HAP-1 (cell line): ENCODE measurements at regions not wholly inside any gene's neighbourhood (a gene's known extent, or its start where the extent isn't known, plus 50 kb on each side); places are given as distances from the start of the nearest gene placed in this dataset.
"Not testable (repeated sequence)": the region's sequence is repeated elsewhere in the genome, so short reads cannot be mapped to it uniquely, and the experiment has no call there.

Experiments
- DNase-seq, 2 experiments: peaks; one replicate each; pipeline ENCODE4 v3.0.0-alpha.2; 2016 to 2020; ENCODE audit warnings: low spot score in 2 of 2
- H3K27me3 ChIP-seq: fragments of 250-450 bp; sonication (Bioruptor Pico); 2 replicates; pipeline ENCODE4 v1.5.1; 2020; ENCODE audit warnings: low read depth, mild to moderate bottlenecking, moderate library complexity
- H3K36me3 ChIP-seq: fragments of 250-450 bp; sonication (Bioruptor Pico); replicated peaks from 2 replicates; pipeline ENCODE4 v1.5.1; 2020; ENCODE audit warnings: mild to moderate bottlenecking
- H3K4me1 ChIP-seq: fragments of 250-450 bp; sonication (Bioruptor Pico); 2 replicates; pipeline ENCODE4 v1.5.1; 2020; ENCODE audit warnings: mild to moderate bottlenecking
- H3K4me3 ChIP-seq: fragments of 250-450 bp; sonication (Bioruptor Pico); 2 replicates; pipeline ENCODE4 v1.5.1; 2020; ENCODE audit warnings: mild to moderate bottlenecking, moderate library complexity
- H3K9me3 ChIP-seq: fragments of 250-450 bp; sonication (Bioruptor Pico); 2 replicates; pipeline ENCODE4 v1.5.1; 2020; ENCODE audit warnings: mild to moderate bottlenecking, moderate library complexity
- in situ Hi-C: fragments of 300-500 bp; cut with MboI; formaldehyde crosslinking; loops from 3 replicates; pipeline ENCODE4 v1.14.3; 2020; ENCODE audit warnings: low sequenced_read_pairs, inconsistent platforms, mixed read lengths

DNA sequence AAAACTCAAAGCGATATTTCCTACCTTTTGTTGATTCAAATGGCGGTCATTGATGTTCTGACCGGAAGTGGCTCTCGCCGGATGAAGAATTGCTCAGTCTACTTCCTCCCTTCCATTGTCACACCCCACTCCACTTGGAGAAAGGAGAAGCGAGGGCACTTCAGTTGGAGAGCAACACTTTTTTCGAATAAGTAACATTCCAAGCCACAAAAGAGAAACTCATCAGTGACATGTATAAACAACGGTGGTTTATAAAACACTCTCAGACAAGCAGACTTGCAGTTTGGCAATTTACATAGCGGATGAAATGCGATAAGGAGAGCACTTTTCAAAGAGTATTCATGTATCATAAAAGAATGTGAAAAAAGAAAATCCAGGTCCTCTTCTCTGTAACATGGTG lies 919.1 kb downstream of the MCTP2 start:
- Histone ChIP-seq H3K36me3 (no peaks in the 10 kb centered on the region), H3K27me3 (no peaks in the 10 kb centered on the region), H3K9me3 (no peaks in the 10 kb centered on the region), H3K4me3 (no peak overlapping the region), H3K4me1 (no peaks in the 10 kb centered on the region)
- in situ Hi-C loops: no loop called here
- DNase-seq: no peak

GRCh38 chr15:95152741-95153140 lies 921.4 kb downstream of the MCTP2 start:
- Histone ChIP-seq H3K27me3 (no peaks in the 10 kb centered on the region), H3K4me3 (no peak overlapping the region), H3K4me1 (no peaks in the 10 kb centered on the region), H3K36me3 (no peaks in the 10 kb centered on the region), H3K9me3 (no peaks in the 10 kb centered on the region)
- DNase-seq: no peak
- in situ Hi-C loops: no loop called here

GRCh38 chr15:95153201-95153600 lies 921.8 kb downstream of the MCTP2 start:
- H3K36me3 ChIP-seq, H3K4me1 ChIP-seq, H3K27me3 ChIP-seq, H3K4me3 ChIP-seq, H3K9me3 ChIP-seq, DNase-seq, in situ Hi-C loops: not testable (repeated sequence)

DNA sequence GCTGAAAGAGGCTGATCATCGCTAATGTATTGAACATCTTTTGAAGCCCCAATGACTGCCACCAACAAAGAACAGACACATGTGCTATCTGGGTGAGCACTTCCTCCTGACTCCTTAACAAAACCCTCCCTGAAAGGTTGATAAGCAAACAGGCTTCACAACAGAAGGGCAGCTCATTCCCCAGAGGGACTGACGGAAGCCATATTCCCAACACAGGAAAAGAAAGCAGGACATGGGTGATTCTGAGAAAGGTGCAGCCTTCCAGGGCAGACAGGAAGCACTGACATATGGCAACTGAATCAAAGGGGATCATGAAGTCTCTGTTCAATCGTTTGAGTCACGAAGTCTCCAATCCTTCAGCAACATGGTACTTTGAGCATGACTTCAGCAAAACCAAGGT lies 929.0 kb downstream of the MCTP2 start:
- no peaks in the 10 kb centered on the region for H3K27me3 ChIP-seq
- no peak for DNase-seq

DNA sequence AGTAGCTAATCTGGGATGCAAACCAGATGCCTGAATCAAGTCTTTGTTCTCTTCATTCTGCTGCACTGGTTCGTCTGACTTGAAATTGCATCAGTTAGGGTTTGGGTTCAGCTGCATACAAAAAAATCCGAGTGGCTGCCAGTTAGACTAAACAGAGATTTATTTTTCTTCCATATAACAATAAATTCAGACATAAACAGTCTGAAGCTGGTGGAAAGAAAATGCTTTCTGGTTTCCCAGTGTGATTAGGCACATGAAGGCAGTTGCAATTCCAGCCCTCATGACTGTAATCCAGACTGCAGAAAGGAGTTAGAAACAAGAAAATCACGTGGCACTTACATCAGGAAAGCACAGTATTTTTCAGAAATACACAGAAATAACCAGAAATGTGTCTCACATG lies 930.7 kb downstream of the MCTP2 start:
- Histone ChIP-seq H3K27me3 (no peaks in the 10 kb centered on the region), H3K4me3 (no peak overlapping the region), H3K4me1 (no peaks in the 10 kb centered on the region), H3K36me3 (no peaks in the 10 kb centered on the region), H3K9me3 (no peaks in the 10 kb centered on the region)
- no peak for DNase-seq
- in situ Hi-C loops: no loop called here

More for the DNA sequence above, 929.0 kb downstream of the MCTP2 start:
- Histone ChIP-seq H3K4me3 (no peak overlapping the region), H3K36me3 (no peaks in the 10 kb centered on the region), H3K9me3 (no peaks in the 10 kb centered on the region), H3K4me1 (no peaks in the 10 kb centered on the region)
- in situ Hi-C loops: no loop called here

DNA sequence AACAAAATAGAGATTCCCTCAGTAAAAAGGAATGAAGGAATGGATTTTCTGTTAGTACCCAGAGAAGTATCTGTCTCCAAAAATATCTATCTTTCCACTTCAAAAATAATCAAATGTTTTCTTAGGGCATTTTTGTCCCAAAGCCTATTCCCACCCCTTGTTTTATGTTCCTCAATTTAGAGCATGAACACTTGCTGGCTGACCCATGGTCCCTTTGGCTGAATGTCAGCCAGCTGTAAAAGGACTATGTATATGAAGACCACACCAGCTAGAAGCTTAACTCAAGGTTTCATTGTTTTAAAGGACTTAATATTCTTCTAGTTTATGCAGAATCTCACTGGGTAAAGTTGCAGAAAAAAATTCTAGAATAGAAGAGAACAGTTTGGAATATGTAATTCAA lies 931.2 kb downstream of the MCTP2 start:
- in situ Hi-C loops: no loop called here
- no peaks in the 10 kb centered on the region for H3K27me3 ChIP-seq
- H3K4me1 ChIP-seq: no peaks in the 10 kb centered on the region
- no peak for DNase-seq
- H3K36me3 ChIP-seq: no peaks in the 10 kb centered on the region
- H3K4me3 ChIP-seq: no peak overlapping the region
- no peaks in the 10 kb centered on the region for H3K9me3 ChIP-seq

- DNase-seq: no peak
Observed at GRCh38 chr15:95162967-95163531, 931.7 kb downstream of the MCTP2 start.

GRCh38 chr15:95168152-95168551 lies 936.8 kb downstream of the MCTP2 start:
- no peak overlapping the region for H3K4me3 ChIP-seq
- in situ Hi-C loops: no loop called here
- no peak for DNase-seq
- no peaks in the 10 kb centered on the region for H3K36me3 ChIP-seq
- no peaks in the 10 kb centered on the region for H3K4me1 ChIP-seq
- H3K9me3 ChIP-seq: no peaks in the 10 kb centered on the region
- no peaks in the 10 kb centered on the region for H3K27me3 ChIP-seq

More at GRCh38 chr15:95162967-95163531, 931.7 kb downstream of the MCTP2 start:
- H3K36me3 ChIP-seq: no peaks in the 10 kb centered on the region
- in situ Hi-C loops: no loop called here
- H3K4me1 ChIP-seq: no peaks in the 10 kb centered on the region
- no peaks in the 10 kb centered on the region for H3K27me3 ChIP-seq
- no peaks in the 10 kb centered on the region for H3K9me3 ChIP-seq
- no peak overlapping the region for H3K4me3 ChIP-seq

DNA sequence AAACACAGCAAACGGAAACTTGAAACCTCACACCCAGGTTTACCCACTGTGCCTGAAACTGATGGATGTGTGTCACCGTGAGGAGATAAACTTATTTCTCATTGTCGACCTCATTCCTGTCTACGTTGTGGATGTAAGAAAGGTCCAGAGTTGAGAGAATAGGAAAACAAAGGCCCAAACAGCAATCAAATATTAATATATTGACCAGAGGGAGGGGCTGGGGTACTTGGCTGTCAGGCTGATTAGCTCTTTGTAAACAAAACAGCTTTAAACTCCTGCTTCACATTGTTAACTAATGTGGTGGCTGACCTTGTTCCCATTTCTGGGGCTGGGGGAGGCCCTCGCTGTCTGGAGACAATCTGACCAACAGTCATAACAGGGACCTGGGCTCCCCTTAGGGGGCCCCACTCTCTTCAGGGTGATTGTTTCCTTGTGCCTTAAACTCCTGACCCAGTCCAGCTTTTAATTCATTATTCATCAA lies 937.6 kb downstream of the MCTP2 start:
- Histone ChIP-seq H3K4me3 (no peak overlapping the region), H3K9me3 (no peaks in the 10 kb centered on the region), H3K36me3 (no peaks in the 10 kb centered on the region), H3K4me1 (no peaks in the 10 kb centered on the region), H3K27me3 (no peaks in the 10 kb centered on the region)
- in situ Hi-C loops: no loop called here
- DNase-seq: no peak

GRCh38 chr15:95169541-95170459 lies 938.4 kb downstream of the MCTP2 start:
- no peak for DNase-seq
- in situ Hi-C loops: no loop called here
- Histone ChIP-seq H3K36me3 (no peaks in the 10 kb centered on the region), H3K27me3 (no peaks in the 10 kb centered on the region), H3K9me3 (no peaks in the 10 kb centered on the region), H3K4me1 (no peaks in the 10 kb centered on the region), H3K4me3 (no peak overlapping the region)

GRCh38 chr15:95170561-95171380 lies 939.4 kb downstream of the MCTP2 start:
- H3K36me3 ChIP-seq: no peaks in the 10 kb centered on the region
- H3K4me3 ChIP-seq: no peak overlapping the region
- H3K9me3 ChIP-seq: no peaks in the 10 kb centered on the region
- no peaks in the 10 kb centered on the region for H3K4me1 ChIP-seq
- no peak for DNase-seq
- H3K27me3 ChIP-seq: no peaks in the 10 kb centered on the region
- in situ Hi-C loops: no loop called here

- Histone ChIP-seq H3K36me3 (no peaks in the 10 kb centered on the region), H3K27me3 (no peaks in the 10 kb centered on the region), H3K4me1 (no peaks in the 10 kb centered on the region), H3K9me3 (no peaks in the 10 kb centered on the region), H3K4me3 (no peak overlapping the region)
- in situ Hi-C loops: no loop called here
- DNase-seq: no peak
Observed at GRCh38 chr15:95171564-95171963, 940.2 kb downstream of the MCTP2 start.

- no peaks in the 10 kb centered on the region for H3K9me3 ChIP-seq
- H3K36me3 ChIP-seq: no peaks in the 10 kb centered on the region
- no peaks in the 10 kb centered on the region for H3K4me1 ChIP-seq
- DNase-seq: no peak
- no peak overlapping the region for H3K4me3 ChIP-seq
- in situ Hi-C loops: no loop called here
- H3K27me3 ChIP-seq: no peaks in the 10 kb centered on the region
Observed at GRCh38 chr15:95174301-95175259, 943.2 kb downstream of the MCTP2 start.
